ENCODE measurements at regions not wholly inside any gene's neighbourhood (a gene's known extent, or its start where the extent isn't known, plus 50 kb on each side); places are given as distances from the start of the nearest gene placed in this dataset.
"Not testable (repeated sequence)": the region's sequence is repeated elsewhere in the genome, so short reads cannot be mapped to it uniquely, and the experiment has no call there.

- no peak overlapping the region for H3K9ac ChIP-seq (ENCODE audit: low read length)
- no peak overlapping the region for H3K4me2 ChIP-seq (ENCODE audit: low read depth, low read length)
- no peaks in the 10 kb centered on the region for H3F3A ChIP-seq (ENCODE audit: insufficient read depth, low read length)
- no peaks in the 10 kb centered on the region for H4K20me1 ChIP-seq (ENCODE audit: insufficient read depth, low read length)
- no peaks in the 10 kb centered on the region for H3K27me3 ChIP-seq (replicated peaks; ENCODE audit: insufficient read depth, low read length)
- no peaks in the 10 kb centered on the region for H3K9me3 ChIP-seq (replicated peaks; ENCODE audit: insufficient read depth, low read length)
- no peak overlapping the region for H2AFZ ChIP-seq (ENCODE audit: low read length)
- TF ChIP-seq EZH2phosphoT487 (IDR thresholded peaks at IDR 0.05; ENCODE audit: low read length), result no peak
- no peak for TF ChIP-seq CTCF (IDR thresholded peaks at IDR 0.05; ENCODE audit: low read length)
- TF ChIP-seq EZH2 (optimal IDR thresholded peaks at IDR 0.05; ENCODE audit: low read depth, low read length), result no peak
- H3K4me1 ChIP-seq (ENCODE audit: low read length), result no peaks in the 10 kb centered on the region
- no peaks in the 10 kb centered on the region for H3K9me2 ChIP-seq (replicated peaks; ENCODE audit: insufficient read depth, low read length)
- H3K27ac ChIP-seq (ENCODE audit: low read length), result no peak overlapping the region
- no peaks in the 10 kb centered on the region for H3K36me3 ChIP-seq (replicated peaks; ENCODE audit: insufficient read depth, low read length)
- H3K4me3 ChIP-seq (ENCODE audit: low read length), result no peak overlapping the region
- H3K79me2 ChIP-seq (ENCODE audit: low read length), result no peaks in the 10 kb centered on the region
- DNase-seq, result no peak
Observed at GRCh38 chr6:67102743-67103142, 1395.7 kb upstream of the EYS start.

GRCh38 chr6:67095618-67096226, 1388.7 kb upstream of the EYS start:
- not testable (repeated sequence) for H3K9me3 ChIP-seq (replicated peaks; ENCODE audit: insufficient read depth, low read length); H3K27ac ChIP-seq (ENCODE audit: low read length); H3K79me2 ChIP-seq (ENCODE audit: low read length); H3K27me3 ChIP-seq (replicated peaks; ENCODE audit: insufficient read depth, low read length); DNase-seq; H3F3A ChIP-seq (ENCODE audit: insufficient read depth, low read length); H4K20me1 ChIP-seq (ENCODE audit: insufficient read depth, low read length); H3K4me1 ChIP-seq (ENCODE audit: low read length); H3K4me3 ChIP-seq (ENCODE audit: low read length); H3K36me3 ChIP-seq (replicated peaks; ENCODE audit: insufficient read depth, low read length); H3K9ac ChIP-seq (ENCODE audit: low read length); H3K9me2 ChIP-seq (replicated peaks; ENCODE audit: insufficient read depth, low read length); H3K4me2 ChIP-seq (ENCODE audit: low read depth, low read length); H2AFZ ChIP-seq (ENCODE audit: low read length)

- Histone ChIP-seq H4K20me1 (ENCODE audit: insufficient read depth, low read length) (no peaks in the 10 kb centered on the region), H3K27me3 (replicated peaks; ENCODE audit: insufficient read depth, low read length) (no peaks in the 10 kb centered on the region), H3K4me2 (ENCODE audit: low read depth, low read length) (no peak overlapping the region), H3K9me2 (replicated peaks; ENCODE audit: insufficient read depth, low read length) (no peaks in the 10 kb centered on the region), H3K27ac (ENCODE audit: low read length) (no peak overlapping the region), H3F3A (ENCODE audit: insufficient read depth, low read length) (no peaks in the 10 kb centered on the region), H2AFZ (ENCODE audit: low read length) (no peak overlapping the region), H3K4me3 (ENCODE audit: low read length) (no peak overlapping the region), H3K9me3 (replicated peaks; ENCODE audit: insufficient read depth, low read length) (no peaks in the 10 kb centered on the region), H3K9ac (ENCODE audit: low read length) (no peak overlapping the region), H3K4me1 (ENCODE audit: low read length) (no peaks in the 10 kb centered on the region), H3K36me3 (replicated peaks; ENCODE audit: insufficient read depth, low read length) (no peaks in the 10 kb centered on the region), H3K79me2 (ENCODE audit: low read length) (no peaks in the 10 kb centered on the region)
- DNase-seq, result no peak
- TF ChIP-seq CTCF (IDR thresholded peaks at IDR 0.05; ENCODE audit: low read length), result no peak
- TF ChIP-seq EZH2phosphoT487 (IDR thresholded peaks at IDR 0.05; ENCODE audit: low read length), result no peak
- TF ChIP-seq EZH2 (optimal IDR thresholded peaks at IDR 0.05; ENCODE audit: low read depth, low read length), result no peak
Observed at GRCh38 chr6:67094431-67094946, 1387.5 kb upstream of the EYS start.

- Histone ChIP-seq H3K27me3 (replicated peaks; ENCODE audit: insufficient read depth, low read length) (no peaks in the 10 kb centered on the region), H3K79me2 (ENCODE audit: low read length) (no peaks in the 10 kb centered on the region), H3K4me3 (ENCODE audit: low read length) (no peak overlapping the region), H3K9me3 (replicated peaks; ENCODE audit: insufficient read depth, low read length) (no peaks in the 10 kb centered on the region), H3K36me3 (replicated peaks; ENCODE audit: insufficient read depth, low read length) (no peaks in the 10 kb centered on the region), H3K4me2 (ENCODE audit: low read depth, low read length) (no peak overlapping the region), H2AFZ (ENCODE audit: low read length) (no peak overlapping the region), H3K9me2 (replicated peaks; ENCODE audit: insufficient read depth, low read length) (no peaks in the 10 kb centered on the region), H3K4me1 (ENCODE audit: low read length) (no peaks in the 10 kb centered on the region), H3K27ac (ENCODE audit: low read length) (no peak overlapping the region), H3K9ac (ENCODE audit: low read length) (no peak overlapping the region), H3F3A (ENCODE audit: insufficient read depth, low read length) (no peaks in the 10 kb centered on the region), H4K20me1 (ENCODE audit: insufficient read depth, low read length) (no peaks in the 10 kb centered on the region)
- no peak for TF ChIP-seq CTCF (IDR thresholded peaks at IDR 0.05; ENCODE audit: low read length)
- no peak for TF ChIP-seq EZH2phosphoT487 (IDR thresholded peaks at IDR 0.05; ENCODE audit: low read length)
- TF ChIP-seq EZH2 (optimal IDR thresholded peaks at IDR 0.05; ENCODE audit: low read depth, low read length), result no peak
- DNase-seq, result no peak
Observed at GRCh38 chr6:67073938-67074337, 1366.9 kb upstream of the EYS start.
